Right atrium auricular region (tissue), 2 donors: ENCODE measurements at regions not wholly inside any gene's neighbourhood (a gene's known extent, or its start where the extent isn't known, plus 50 kb on each side); places are given as distances from the start of the nearest gene placed in this dataset.
"Not testable (repeated sequence)": the region's sequence is repeated elsewhere in the genome, so short reads cannot be mapped to it uniquely, and the experiment has no call there.

Experiments used
- DNase-seq: peaks from one replicate; pipeline ENCODE4 v3.0.0-alpha.2; 2019; ENCODE audit warnings: low spot score
- H3K27ac ChIP-seq, 2 donors: fragments of 200-600 bp; sonication (generic); 1 replicate in 1 of 2; 2 replicates in 1 of 2; pipeline ENCODE4 v1.5.1; 2016 to 2019
- H3K27me3 ChIP-seq, 2 donors: fragments of 200-600 bp; sonication (generic); one replicate each; pipeline versions ENCODE4 v1.5.1 to v1.6.0; 2017 to 2019
- H3K36me3 ChIP-seq: fragments of 200-600 bp; sonication (generic); one replicate; pipeline ENCODE4 v1.5.1; 2016
- H3K4me1 ChIP-seq, 2 donors: fragments of 200-600 bp; sonication (generic); one replicate each; pipeline versions ENCODE4 v1.5.1 to v1.6.0; 2017 to 2019
- H3K4me3 ChIP-seq, 2 donors: fragments of 200-600 bp; sonication (generic); 1 replicate in 1 of 2; 2 replicates in 1 of 2; pipeline ENCODE4 v1.5.1; 2017 to 2019; ENCODE audit warnings: mild to moderate bottlenecking in 1 of 2, moderate library complexity in 1 of 2
- H3K9me3 ChIP-seq, 2 donors: fragments of 200-600 bp; sonication (generic); one replicate each; pipeline ENCODE4 v1.5.1; 2019
- TF ChIP-seq, protein P1 (sequence below), 2 donors: fragments of 200-600 bp; sonication (generic); IDR thresholded peaks; one replicate each; pipeline ENCODE4 v1.5.1; 2019; ENCODE audit warnings: antibody characterized with exemption in 2 of 2

DNA sequence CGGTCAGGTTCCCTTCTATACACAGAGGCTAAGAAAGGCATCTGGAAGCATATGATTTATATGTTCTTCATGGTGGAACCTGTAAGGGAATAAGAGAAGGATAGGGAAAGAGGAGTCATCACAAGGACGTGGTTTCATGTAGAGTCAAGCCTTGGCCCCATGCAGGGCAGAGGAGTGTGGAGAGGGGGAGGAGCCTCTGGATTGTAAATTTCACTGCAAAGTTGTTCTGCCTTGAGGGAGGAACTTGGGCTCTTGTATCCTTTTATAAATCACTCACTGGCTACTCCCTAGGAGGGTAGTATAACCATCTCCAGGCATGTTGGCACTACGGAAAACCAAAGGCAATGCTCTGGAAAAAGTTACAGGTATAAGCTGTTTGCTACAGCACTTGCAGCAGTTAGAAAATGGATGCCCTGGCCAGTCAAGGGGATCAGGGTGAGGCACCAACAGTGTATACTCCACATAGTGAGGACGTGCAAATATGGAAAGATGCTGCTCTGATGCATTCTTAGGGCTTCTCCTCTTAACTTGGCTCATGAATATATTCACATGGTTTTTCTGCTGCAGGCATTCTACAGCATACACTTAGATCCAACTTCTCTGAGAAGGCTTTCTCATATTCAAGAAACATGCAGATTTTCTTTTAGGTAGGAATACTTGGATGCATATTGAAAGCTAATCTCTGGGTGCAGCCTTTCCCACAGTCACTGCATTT lies 60.3 kb upstream of the ZNF81 start:
- no peaks in the 10 kb centered on the region for H3K36me3 ChIP-seq
- no peak overlapping the region for H3K27ac ChIP-seq
- TF ChIP-seq, protein P1, sequence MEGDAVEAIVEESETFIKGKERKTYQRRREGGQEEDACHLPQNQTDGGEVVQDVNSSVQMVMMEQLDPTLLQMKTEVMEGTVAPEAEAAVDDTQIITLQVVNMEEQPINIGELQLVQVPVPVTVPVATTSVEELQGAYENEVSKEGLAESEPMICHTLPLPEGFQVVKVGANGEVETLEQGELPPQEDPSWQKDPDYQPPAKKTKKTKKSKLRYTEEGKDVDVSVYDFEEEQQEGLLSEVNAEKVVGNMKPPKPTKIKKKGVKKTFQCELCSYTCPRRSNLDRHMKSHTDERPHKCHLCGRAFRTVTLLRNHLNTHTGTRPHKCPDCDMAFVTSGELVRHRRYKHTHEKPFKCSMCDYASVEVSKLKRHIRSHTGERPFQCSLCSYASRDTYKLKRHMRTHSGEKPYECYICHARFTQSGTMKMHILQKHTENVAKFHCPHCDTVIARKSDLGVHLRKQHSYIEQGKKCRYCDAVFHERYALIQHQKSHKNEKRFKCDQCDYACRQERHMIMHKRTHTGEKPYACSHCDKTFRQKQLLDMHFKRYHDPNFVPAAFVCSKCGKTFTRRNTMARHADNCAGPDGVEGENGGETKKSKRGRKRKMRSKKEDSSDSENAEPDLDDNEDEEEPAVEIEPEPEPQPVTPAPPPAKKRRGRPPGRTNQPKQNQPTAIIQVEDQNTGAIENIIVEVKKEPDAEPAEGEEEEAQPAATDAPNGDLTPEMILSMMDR (IDR thresholded peaks at IDR 0.05) = no peak
- no peaks in the 10 kb centered on the region for H3K27me3 ChIP-seq
- no peak for DNase-seq
- H3K4me3 ChIP-seq = no peak overlapping the region
- H3K4me1 ChIP-seq = no peaks in the 10 kb centered on the region
- H3K9me3 ChIP-seq = no peaks in the 10 kb centered on the region

DNA sequence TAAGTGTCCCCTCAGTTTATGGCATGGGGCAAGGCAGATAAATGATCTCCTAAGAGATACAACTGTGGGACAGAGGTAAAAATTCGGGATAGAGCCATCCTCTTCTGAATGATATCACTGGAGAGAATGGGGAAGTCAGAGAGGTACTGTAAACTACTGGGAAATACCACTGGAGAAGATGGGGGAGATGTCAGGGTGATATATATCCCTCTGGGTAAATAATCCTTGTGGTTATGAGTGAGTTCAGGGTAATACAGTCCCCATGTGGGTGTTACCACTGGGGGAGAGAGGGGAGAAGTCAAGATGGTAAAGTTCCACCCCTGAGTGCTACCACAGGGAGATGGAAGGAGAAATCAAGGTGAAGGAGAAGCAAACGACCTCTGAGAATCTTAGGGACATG lies 63.9 kb upstream of the ZNF81 start:
- no peak overlapping the region for H3K4me3 ChIP-seq
- no peaks in the 10 kb centered on the region for H3K4me1 ChIP-seq
- no peaks in the 10 kb centered on the region for H3K36me3 ChIP-seq
- no peaks in the 10 kb centered on the region for H3K9me3 ChIP-seq
- no peak overlapping the region for H3K27ac ChIP-seq
- no peak for DNase-seq
- no peaks in the 10 kb centered on the region for H3K27me3 ChIP-seq
- TF ChIP-seq, protein P1 (IDR thresholded peaks at IDR 0.05) = no peak

DNA sequence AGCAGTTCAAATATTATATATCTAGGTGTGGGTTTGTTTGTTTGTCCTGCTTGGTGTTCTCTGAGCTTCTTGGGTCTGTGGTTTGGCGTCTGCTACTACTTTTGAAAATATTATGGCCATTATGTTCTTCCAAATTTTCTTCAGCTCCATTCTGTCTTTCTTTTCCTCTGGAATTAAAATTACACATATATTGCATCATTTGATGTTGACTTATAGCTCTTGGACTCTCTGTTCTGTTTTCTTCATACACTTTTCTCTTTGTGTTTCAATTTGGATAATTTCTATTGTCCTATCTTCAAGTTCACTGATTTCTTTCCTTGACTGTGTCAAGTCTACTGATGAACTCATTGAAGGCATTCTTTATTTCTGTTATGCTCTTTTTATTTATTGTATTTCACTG lies 65.2 kb upstream of the ZNF81 start:
- no peak for DNase-seq
- TF ChIP-seq, protein P1 (IDR thresholded peaks at IDR 0.05) = no peak
- no peaks in the 10 kb centered on the region for H3K36me3 ChIP-seq
- no peaks in the 10 kb centered on the region for H3K27me3 ChIP-seq
- H3K9me3 ChIP-seq = no peaks in the 10 kb centered on the region
- H3K27ac ChIP-seq = no peak overlapping the region
- H3K4me3 ChIP-seq = no peak overlapping the region
- no peaks in the 10 kb centered on the region for H3K4me1 ChIP-seq

DNA sequence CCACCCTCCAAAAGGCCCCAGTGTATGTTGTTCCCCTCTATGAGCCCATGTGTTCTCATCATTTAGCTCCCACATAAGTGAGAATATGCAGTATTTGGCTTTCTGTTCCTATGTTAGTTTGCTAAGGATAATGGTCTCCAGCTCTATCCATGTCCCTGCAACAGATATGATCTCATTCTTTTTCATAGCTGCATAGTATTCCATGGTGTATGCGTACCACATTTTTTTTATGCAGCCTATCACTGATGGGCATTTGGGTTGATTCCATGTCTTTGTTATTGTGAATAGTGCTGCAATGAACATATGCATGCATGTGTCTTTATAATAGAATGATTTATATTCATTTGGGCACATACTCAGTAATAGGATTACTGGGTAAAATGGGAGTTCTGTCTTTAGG lies 73.9 kb upstream of the ZNF81 start:
- H3K27me3 ChIP-seq, H3K4me1 ChIP-seq, H3K27ac ChIP-seq, H3K36me3 ChIP-seq, H3K4me3 ChIP-seq, H3K9me3 ChIP-seq, DNase-seq: not testable (repeated sequence)

DNA sequence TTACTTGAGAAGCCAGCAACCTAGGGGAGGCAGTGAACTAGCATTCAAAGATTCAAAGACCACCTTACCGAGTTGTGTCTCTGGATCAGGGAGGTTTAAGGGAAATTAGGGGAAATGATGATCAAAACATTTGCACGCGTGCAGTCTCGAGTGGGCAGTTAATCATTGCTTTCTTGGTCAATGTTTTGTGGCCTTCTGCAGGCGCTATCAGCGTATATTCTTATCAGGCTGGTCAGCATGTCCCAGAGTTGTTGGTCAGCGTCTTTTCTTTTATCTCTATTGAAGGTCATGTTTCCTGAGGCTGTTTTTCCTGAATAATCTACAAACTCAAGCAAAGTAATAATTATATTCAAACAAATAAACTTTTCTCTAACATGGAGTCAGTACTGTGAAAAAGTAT lies 84.0 kb upstream of the ZNF81 start:
- DNase-seq = no peak
- no peaks in the 10 kb centered on the region for H3K27me3 ChIP-seq
- no peak overlapping the region for H3K27ac ChIP-seq
- no peaks in the 10 kb centered on the region for H3K4me1 ChIP-seq
- TF ChIP-seq, protein P1 (IDR thresholded peaks at IDR 0.05) = no peak
- no peak overlapping the region for H3K4me3 ChIP-seq
- H3K36me3 ChIP-seq = no peaks in the 10 kb centered on the region
- no peaks in the 10 kb centered on the region for H3K9me3 ChIP-seq

DNA sequence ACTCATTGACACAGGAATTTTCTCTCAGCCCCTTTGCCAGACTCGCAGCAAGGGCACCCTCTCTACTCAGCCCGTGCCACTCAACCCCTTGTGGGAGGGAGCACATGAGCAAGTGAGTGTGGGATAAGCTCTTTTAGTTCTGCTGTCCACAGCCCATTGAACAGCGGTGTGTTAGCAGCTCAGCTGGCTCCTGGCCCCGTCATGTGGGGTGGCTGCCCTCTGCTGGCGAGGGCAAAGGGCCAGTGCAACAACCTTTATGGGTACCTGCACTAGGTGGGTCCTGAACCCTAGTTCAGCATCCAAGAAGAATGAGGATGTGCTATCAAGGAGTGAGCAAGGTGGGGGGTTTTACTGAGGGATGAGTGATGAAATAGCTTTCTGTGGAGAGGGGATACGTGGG lies 85.0 kb upstream of the ZNF81 start:
- Histone ChIP-seq H3K27ac (no peak overlapping the region), H3K4me1 (no peaks in the 10 kb centered on the region), H3K36me3 (no peaks in the 10 kb centered on the region), H3K27me3 (no peaks in the 10 kb centered on the region), H3K9me3 (no peaks in the 10 kb centered on the region), H3K4me3 (no peak overlapping the region)
- DNase-seq = no peak
- TF ChIP-seq, protein P1 (IDR thresholded peaks at IDR 0.05) = peak in 1 of 2 donors; percentile 16
